MM.1S (cell line): ENCODE measurements at regions not wholly inside any gene's neighbourhood (a gene's known extent, or its start where the extent isn't known, plus 50 kb on each side); places are given as distances from the start of the nearest gene placed in this dataset.

Experiments used
- CTCF ChIP-seq: fragments of 300-600 bp; sonication (generic); IDR thresholded peaks from 2 replicates; pipeline ENCODE4 v1.5.1; 2016; ENCODE audit warnings: antibody characterized with exemption, low read length, mixed read lengths
- EZH2 ChIP-seq: fragments of 300-600 bp; sonication (generic); optimal IDR thresholded peaks from 2 replicates; pipeline ENCODE3; 2017; ENCODE audit warnings: low read depth, mild to moderate bottlenecking, antibody characterized with exemption, low read length, mixed read lengths
- EZH2phosphoT487 ChIP-seq: fragments of 300-600 bp; sonication (generic); IDR thresholded peaks from 2 replicates; pipeline ENCODE4 v1.6.1; 2018; ENCODE audit warnings: antibody characterized with exemption, low read length

- no peak for TF ChIP-seq CTCF
- TF ChIP-seq EZH2 = no peak
- no peak for TF ChIP-seq EZH2phosphoT487
These were observed 799.5 kb upstream of the ADGRL3 start for GRCh38 chr4:60400593-60400992.
